Epithelial cell of prostate (primary cell): ENCODE measurements at regions not wholly inside any gene's neighbourhood (a gene's known extent, or its start where the extent isn't known, plus 50 kb on each side); places are given as distances from the start of the nearest gene placed in this dataset.
"Not testable (repeated sequence)": the region's sequence is repeated elsewhere in the genome, so short reads cannot be mapped to it uniquely, and the experiment has no call there.

Experiments
- DNase-seq: peaks from one replicate; pipeline ENCODE4 v3.0.0-alpha.2; 2011; ENCODE audit warnings: low read depth, low spot score
- H3K27ac ChIP-seq: fragments of 450-650 bp; 2 replicates; pipeline ENCODE4 v1.5.1; 2017; ENCODE audit warnings: mild to moderate bottlenecking

DNA sequence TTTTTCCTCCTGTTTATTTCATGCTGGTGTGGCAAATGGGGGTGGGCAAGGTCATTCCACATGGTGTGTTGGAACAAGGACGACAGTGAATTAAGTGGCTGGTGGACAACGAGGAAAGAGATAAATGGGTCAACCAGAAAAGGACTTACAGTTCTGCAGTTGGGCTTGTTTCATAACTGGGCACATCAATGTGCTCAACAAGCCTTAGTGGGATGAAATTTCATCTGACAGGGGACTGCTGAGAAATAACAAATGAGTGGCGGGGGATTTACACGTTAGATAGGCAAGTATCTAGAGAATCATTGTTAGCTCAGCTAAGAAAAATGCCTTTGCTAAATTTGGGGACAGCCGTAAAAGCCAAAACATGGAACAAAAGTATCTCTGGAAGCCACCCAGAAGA, 163.6 kb downstream of the NRN1 start:
- no peak for DNase-seq

DNA sequence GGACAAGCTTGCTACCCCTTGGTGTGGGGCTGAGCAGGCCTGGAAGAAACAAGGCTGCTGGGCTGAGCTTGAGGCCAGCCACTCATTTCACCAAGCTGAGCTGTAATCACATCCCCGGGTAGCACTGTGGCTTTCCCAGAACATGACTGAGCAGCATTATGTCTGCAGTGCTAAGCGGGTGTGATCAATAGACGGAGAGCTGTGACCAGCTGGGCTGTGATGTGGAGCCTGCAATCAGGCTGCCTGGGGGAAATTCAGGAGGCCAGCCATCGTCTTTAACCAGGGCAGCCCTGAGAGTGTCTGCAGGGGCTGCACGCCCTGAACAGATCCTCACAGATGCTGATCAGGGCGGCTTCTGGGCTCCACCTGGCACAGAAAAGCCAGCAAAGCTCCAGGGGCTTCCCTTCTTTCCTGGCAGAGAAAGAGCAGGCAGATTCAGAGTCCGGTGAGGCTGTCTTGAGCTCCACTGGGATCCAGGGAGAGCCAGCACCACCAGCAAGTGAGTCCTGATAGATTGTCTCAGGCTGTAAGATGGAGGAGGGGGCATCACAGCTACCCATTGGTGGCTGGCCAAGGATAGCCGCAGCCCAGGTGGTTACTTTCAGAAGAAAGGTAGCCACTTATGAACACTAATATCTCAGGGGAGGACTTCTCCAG, 165.9 kb downstream of the NRN1 start:
- H3K27ac ChIP-seq = no peak overlapping the region
- DNase-seq = no peak

More for the DNA sequence above, 163.6 kb downstream of the NRN1 start:
- no peak overlapping the region for H3K27ac ChIP-seq

DNA sequence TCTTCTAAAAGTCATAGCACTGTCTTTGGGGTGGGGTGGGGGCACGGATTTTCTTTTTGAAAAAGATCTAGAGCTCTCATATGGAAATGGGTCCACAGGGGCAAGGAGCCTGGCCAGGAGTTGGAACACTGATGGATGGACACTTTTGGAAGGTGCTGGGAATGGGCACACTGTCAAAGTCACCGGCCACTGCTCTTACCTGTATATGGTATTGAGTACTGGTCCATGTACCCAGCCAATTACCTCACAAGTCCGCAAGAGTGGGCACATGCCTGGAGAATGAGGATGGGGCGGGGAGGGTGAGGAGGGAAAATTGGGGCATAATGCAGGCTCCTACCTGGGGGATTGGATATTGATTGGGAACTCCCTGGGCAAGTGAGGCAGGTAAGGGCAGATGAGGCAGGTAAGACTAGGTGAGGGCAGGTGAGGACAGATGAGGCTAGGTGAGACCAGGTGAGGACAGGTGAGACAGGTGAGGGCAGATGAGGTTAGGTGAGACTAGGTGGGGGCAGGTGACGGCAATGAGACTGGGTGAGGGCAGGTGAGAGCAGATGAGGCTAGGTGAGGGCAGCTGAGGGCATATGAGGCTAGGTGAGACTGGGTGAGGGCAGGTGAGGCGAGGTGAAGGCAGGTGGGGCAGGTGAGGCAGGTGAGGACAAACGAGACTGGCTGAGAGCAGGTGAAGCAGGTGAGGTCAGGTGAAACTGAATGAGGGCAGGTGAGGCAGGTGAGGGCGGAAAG, 167.9 kb downstream of the NRN1 start:
- H3K27ac ChIP-seq = no peak overlapping the region
- DNase-seq = no peak

GRCh38 chr6:5837323-5837722, 169.4 kb downstream of the NRN1 start:
- H3K27ac ChIP-seq = no peak overlapping the region
- no peak for DNase-seq

GRCh38 chr6:5836597-5836996, 170.1 kb downstream of the NRN1 start:
- not testable (repeated sequence) for H3K27ac ChIP-seq, DNase-seq

DNA sequence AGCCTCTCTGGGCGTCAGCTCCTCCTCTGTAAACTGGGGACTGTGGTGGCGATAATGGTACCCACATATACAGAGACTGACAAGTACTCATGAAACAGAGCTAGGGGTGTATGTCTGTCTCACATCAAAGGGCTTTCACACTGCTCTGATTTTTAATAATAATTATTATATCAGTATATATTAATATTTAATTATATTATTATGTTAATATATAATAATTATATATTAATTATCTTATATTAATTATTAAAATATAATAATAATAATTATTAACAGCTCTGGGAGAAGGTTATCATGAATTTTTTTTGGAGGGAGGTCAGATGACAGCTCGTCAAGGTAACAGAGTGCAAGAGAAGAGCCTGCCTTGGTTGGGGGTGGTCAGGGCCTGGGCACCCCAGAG, 173.6 kb downstream of the NRN1 start:
- no peak for DNase-seq

GRCh38 chr6:5832668-5833067, 174.1 kb downstream of the NRN1 start:
- no peak for DNase-seq
- no peak overlapping the region for H3K27ac ChIP-seq

More for the DNA sequence above, 173.6 kb downstream of the NRN1 start:
- H3K27ac ChIP-seq = no peak overlapping the region

GRCh38 chr6:5831219-5831862, 175.4 kb downstream of the NRN1 start:
- not testable (repeated sequence) for H3K27ac ChIP-seq, DNase-seq

GRCh38 chr6:5828296-5828695, 178.4 kb downstream of the NRN1 start:
- H3K27ac ChIP-seq = no peak overlapping the region
- DNase-seq = no peak

DNA sequence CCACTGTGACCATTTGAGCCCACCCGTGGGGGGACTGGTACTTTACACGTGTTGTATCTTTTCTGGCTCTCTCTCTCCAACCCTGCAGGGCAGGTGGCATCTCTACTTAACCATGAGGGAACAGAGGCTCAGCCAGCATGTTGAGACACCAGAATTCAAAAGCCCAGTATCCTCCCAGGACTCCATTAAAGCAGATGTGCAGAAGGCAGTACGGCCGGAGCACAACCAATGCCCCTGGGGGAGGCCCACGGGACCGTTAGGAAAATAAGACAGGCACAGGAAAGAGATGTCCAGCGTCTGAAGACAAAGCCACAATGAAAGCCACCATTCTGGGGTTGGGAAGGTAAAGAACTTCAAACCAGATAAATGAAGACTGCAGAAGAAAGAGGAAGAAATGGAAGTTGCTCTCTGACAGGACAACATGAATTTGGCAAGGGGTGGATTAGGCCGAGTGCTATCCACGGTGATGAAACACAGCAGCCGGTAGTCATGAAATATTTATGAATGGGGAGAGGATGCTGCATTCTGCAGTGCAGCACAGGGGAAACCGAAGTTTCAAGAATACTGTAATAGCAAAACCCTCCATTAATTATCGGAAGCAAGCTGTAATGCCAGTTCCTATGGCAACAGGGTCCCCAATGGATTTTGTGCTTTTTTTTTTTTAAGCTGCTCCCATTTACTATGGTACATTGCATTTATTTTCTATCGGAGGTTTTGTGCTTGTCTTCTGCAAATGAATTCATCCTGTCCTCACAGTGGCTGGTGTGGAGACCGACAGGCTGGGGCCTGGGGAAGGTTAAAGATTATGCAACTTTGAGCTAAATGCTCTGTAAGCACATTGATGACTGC, 179.4 kb downstream of the NRN1 start:
- no peak overlapping the region for H3K27ac ChIP-seq
- DNase-seq = no peak

DNA sequence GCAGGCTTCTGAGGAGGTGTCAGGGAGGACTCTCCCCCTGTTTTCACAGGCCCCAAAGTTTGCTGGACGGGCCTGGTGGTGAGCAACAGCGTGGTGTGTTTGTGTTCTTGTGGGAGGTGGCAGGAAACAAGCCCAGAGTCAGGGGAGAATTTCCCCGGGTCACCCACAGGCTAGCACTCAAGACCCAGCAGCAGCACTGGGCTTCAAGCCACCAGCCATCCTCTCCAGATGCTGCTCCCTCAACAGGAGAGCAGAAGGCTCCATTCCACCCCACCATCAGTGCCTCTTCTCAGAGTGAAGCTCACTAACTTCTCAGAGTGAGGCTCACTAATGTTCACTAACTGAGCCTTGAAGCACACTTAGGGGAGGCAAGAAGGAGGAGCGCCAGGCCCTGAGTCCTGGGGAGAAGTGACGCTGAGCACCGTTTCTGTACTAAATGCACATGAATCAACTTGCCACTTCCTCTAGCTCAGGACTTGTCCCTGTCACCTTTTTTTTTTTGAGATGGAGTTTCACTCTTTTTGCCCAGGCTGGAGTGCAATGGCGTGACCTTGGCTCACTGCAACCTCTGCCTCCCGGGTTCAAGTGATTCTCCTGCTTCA, 182.2 kb downstream of the NRN1 start:
- not testable (repeated sequence) for DNase-seq, H3K27ac ChIP-seq
